ENCODE measurements at regions not wholly inside any gene's neighbourhood (a gene's known extent, or its start where the extent isn't known, plus 50 kb on each side); places are given as distances from the start of the nearest gene placed in this dataset.
"Not testable (repeated sequence)": the region's sequence is repeated elsewhere in the genome, so short reads cannot be mapped to it uniquely, and the experiment has no call there.

DNA sequence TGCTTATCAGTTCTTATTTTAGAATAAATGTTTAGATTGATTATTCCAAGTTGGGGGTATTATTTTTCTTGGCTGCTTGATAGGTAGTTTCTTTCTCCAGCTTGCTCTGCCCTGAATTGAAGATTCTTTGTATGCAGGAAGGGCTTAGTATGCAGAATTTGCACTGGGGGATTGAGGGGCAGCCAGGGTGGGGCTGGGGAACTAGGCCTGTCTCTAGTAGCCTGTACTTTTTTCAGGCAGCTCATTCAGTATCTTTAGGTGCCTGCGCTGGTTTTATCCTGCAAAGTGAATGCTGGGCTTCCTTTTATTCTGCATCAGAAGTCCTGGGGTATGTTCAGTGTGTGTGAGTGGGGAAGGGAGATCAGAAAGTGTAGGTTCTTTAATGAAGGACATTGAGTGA lies 228.3 kb upstream of the ELL2 start:
- H3K4me3 ChIP-seq (ENCODE audit: low read depth, poor library complexity, severe bottlenecking) = no peak overlapping the region
- DNase-seq (ENCODE audit: low spot score in 2 of 2) = no peak
- WGBS, 2 donors = 90 to 96% methylated on average over 1 of the region's 1 CpG
- intact Hi-C loops (cut with DNase I; ENCODE audit: low total_unique reads) = no loop called here
- TF ChIP-seq, protein P1, sequence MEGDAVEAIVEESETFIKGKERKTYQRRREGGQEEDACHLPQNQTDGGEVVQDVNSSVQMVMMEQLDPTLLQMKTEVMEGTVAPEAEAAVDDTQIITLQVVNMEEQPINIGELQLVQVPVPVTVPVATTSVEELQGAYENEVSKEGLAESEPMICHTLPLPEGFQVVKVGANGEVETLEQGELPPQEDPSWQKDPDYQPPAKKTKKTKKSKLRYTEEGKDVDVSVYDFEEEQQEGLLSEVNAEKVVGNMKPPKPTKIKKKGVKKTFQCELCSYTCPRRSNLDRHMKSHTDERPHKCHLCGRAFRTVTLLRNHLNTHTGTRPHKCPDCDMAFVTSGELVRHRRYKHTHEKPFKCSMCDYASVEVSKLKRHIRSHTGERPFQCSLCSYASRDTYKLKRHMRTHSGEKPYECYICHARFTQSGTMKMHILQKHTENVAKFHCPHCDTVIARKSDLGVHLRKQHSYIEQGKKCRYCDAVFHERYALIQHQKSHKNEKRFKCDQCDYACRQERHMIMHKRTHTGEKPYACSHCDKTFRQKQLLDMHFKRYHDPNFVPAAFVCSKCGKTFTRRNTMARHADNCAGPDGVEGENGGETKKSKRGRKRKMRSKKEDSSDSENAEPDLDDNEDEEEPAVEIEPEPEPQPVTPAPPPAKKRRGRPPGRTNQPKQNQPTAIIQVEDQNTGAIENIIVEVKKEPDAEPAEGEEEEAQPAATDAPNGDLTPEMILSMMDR (IDR thresholded peaks at IDR 0.05) = no peak
- TF ChIP-seq POLR2A (IDR thresholded peaks at IDR 0.05) = no peak

DNA sequence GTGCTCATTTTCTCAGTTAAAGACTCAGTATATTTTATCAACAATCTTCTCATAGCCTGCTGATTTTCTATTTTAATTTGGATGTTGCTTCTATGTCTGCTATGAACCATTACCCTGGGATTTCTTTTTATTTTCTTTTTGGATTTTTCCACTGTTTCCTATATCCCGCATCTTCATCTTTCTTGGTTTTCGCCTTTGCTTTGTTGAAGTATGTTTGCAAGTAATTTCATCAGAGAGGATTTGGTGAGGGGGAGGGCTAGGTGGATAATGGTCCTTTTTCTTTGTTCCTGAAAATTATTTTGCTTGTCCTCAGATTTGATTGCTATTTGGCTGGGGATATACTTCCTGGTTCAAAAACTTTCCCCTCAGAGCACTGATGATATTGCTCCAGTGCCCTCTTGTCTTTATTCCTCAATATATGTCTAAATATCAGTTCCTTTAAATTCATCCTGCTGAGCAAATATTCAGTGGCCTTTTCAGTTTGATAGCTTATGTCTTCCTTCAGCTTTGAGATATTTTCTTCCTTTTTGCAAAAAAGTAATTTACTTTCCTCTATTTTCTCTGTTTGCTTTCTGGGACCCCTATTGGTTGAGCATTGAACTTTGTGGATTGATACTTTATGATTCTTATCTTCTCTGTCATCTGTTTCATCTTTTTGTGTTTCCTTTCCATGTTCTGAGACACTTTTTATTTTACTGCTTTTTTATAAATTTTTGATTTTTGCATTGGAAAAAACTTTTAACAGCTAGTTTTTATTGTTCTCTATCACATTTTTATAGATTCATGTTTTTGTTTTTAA lies 227.6 kb upstream of the ELL2 start:
- intact Hi-C loops (cut with DNase I; ENCODE audit: low total_unique reads) = no loop called here
- H3K4me3 ChIP-seq (ENCODE audit: low read depth, poor library complexity, severe bottlenecking) = no peak overlapping the region
- 94 to 99% methylated on average over 2 of the region's 2 CpGs for WGBS, 2 donors
- TF ChIP-seq, protein P1 (IDR thresholded peaks at IDR 0.05) = no peak
- no peak for TF ChIP-seq POLR2A (IDR thresholded peaks at IDR 0.05)
- DNase-seq (ENCODE audit: low spot score in 2 of 2) = no peak

DNA sequence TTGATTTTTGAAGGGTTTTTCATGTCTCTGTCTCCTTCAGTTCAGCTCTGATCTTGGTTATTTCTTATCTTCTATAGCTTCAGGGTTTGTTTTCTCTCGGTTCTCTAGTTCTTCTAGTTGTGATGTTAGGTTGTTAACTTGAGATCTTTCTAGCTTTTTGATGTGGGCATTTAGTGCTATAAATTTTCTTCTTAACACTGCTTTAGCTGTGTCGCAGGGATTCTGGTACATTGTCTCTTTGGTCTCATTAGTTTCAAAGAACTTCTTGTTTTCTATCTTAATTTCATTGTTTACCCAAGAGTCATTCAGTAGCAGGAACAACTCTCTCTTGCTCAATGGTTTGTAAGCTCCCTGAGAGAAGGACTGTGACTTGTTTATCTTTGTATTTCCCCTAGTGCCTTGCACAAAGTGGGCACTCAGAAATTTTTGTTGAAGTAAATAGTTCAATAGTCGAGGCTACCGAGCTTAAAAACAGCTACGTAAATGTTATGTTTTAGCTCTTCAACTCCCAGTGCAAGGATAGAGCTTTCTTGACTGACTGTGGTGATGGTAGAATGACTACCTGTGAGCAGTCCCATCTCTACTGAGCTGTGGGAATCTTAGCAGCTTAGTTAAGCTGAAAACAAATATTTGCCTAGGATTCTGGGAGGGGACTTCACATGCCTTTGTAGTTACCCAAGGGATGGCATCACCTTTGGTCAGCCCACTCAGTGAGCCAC lies 225.8 kb upstream of the ELL2 start:
- 75 to 76% methylated on average over 5 of the region's 5 CpGs for WGBS, 2 donors
- no peak for TF ChIP-seq POLR2A (IDR thresholded peaks at IDR 0.05)
- TF ChIP-seq, protein P1 (IDR thresholded peaks at IDR 0.05) = no peak

DNA sequence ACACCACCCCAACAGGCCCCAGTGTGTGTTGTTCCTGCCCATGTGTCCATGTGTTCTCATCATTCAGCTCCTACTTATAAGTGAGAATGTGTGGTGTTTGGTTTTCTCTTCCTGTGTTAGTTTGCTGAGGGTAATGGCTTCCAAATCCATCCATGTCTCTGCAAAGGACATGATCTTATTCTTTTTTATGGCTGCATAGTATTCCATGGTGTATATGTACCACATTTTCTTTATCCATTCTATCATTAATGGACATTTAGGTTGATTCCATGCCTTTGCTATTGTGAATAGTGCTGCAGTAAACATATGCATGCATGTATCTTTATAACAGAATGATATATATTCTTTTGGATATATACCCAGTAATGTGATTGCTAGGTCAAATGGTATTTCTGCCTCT lies 222.9 kb upstream of the ELL2 start:
- H3K4me3 ChIP-seq (ENCODE audit: low read depth, poor library complexity, severe bottlenecking); intact Hi-C loops (cut with DNase I; ENCODE audit: low total_unique reads): not testable (repeated sequence)

More for the DNA sequence above, 225.8 kb upstream of the ELL2 start:
- intact Hi-C loops (cut with DNase I; ENCODE audit: low total_unique reads) = no loop called here
- DNase-seq (ENCODE audit: low spot score in 2 of 2) = no peak
- H3K4me3 ChIP-seq (ENCODE audit: low read depth, poor library complexity, severe bottlenecking) = no peak overlapping the region

DNA sequence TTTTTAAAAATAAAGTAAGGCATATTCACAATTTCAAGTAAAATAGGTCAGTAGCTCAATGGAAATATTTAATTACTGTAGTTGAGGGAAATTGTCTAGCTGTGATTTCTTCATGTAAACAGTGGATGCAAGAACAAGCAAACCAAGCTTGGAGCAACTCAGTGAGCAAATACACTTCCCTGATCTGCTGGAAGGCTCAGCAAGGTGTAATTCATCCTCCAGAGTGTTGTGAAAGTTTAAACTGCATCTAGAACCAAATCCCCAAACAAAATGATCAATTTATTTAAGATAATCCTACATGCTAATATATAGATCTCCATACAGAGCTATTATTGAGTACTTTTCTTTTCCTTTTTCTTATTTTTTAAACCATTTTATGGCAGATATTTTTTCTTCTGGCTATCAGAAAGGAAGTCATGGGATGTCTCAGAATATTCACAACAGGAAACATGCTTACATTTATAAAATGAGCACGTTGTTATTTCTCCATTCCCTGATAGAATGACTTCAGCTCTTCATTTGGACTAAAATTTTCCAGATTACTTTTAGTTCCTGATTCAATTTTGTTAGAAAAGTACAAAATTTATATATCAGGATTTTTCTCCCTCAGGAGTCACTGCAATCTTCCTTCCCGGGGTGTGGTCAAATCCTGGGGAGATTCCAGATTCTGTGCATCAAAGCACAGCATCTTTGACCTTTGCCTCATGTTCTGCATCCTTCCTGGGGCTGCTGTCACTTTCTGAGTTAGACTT lies 219.2 kb upstream of the ELL2 start:
- intact Hi-C loops (cut with DNase I; ENCODE audit: low total_unique reads) = no loop called here

More for the DNA sequence above, 222.9 kb upstream of the ELL2 start:
- DNase-seq (ENCODE audit: low spot score in 2 of 2) = not testable (repeated sequence)

More for the DNA sequence above, 219.2 kb upstream of the ELL2 start:
- WGBS, 2 donors = 50 to 52% methylated on average over 2 of the region's 2 CpGs
- TF ChIP-seq POLR2A (IDR thresholded peaks at IDR 0.05) = no peak
- TF ChIP-seq, protein P1 (IDR thresholded peaks at IDR 0.05) = no peak
- DNase-seq (ENCODE audit: low spot score in 2 of 2) = no peak
- H3K4me3 ChIP-seq (ENCODE audit: low read depth, poor library complexity, severe bottlenecking) = no peak overlapping the region

Data from lower leg skin (tissue), 4 donors.